ENCODE measurements at regions not wholly inside any gene's neighbourhood (a gene's known extent, or its start where the extent isn't known, plus 50 kb on each side); places are given as distances from the start of the nearest gene placed in this dataset.

DNA sequence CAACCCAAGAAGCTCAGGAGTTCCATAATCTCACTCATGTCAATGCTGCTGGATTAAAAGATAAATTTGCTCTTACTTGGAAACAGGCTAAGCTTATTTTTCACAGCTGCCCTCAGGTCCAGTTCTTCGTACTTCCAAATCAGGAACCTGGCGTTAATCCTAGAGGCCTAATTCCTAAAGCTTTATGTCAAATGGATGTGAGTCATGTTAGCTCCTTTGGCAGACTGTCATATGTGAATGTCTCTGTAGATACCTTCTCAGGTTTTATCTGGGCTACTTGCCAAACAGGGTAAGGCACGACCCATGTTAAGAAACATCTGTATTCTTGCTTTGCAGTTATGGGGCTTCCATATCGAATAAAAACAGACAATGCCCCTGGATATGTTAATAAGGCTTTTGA, 504.6 kb downstream of the ALG10 start:
- Mint-ChIP-seq H3K9me3 (peaks cover 24% of the 10 kb centered on the region), H3K36me3 (no peaks in the 10 kb centered on the region), H3K4me3 (no peak overlapping the region), H3K27ac (no peak overlapping the region), H3K4me1 (ENCODE audit: unreplicated experiment) (no peaks in the 10 kb centered on the region), H3K27me3 (no peaks in the 10 kb centered on the region)
- no peak for DNase-seq (ENCODE audit: extremely low spot score, unreplicated experiment)
- TF ChIP-seq, protein P1, sequence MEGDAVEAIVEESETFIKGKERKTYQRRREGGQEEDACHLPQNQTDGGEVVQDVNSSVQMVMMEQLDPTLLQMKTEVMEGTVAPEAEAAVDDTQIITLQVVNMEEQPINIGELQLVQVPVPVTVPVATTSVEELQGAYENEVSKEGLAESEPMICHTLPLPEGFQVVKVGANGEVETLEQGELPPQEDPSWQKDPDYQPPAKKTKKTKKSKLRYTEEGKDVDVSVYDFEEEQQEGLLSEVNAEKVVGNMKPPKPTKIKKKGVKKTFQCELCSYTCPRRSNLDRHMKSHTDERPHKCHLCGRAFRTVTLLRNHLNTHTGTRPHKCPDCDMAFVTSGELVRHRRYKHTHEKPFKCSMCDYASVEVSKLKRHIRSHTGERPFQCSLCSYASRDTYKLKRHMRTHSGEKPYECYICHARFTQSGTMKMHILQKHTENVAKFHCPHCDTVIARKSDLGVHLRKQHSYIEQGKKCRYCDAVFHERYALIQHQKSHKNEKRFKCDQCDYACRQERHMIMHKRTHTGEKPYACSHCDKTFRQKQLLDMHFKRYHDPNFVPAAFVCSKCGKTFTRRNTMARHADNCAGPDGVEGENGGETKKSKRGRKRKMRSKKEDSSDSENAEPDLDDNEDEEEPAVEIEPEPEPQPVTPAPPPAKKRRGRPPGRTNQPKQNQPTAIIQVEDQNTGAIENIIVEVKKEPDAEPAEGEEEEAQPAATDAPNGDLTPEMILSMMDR (conservative IDR thresholded peaks at IDR 0.05), result no peak

DNA sequence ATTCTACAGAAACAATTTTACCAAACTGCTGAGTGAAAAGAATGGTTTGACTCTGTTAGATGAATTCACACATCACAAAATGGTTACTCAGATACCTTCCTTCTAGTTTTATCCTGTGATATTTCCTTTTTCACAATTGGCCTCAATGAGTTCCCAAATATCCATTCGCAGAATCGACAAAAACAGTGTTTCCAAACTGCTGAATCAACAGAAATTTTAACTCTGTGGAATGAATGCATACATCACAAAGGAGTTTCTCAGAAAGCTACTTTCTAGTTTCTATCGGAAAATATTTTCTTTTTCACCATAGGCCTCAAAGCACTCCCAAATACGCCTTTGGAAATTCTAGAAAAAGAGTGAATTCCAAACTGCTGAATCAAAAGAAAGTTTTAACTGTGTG, 525.0 kb downstream of the ALG10 start:
- H3K9me3 Mint-ChIP-seq, result no peaks in the 10 kb centered on the region
- DNase-seq (ENCODE audit: extremely low spot score, unreplicated experiment), result no peak
- TF ChIP-seq, protein P1 (conservative IDR thresholded peaks at IDR 0.05), result no peak

DNA sequence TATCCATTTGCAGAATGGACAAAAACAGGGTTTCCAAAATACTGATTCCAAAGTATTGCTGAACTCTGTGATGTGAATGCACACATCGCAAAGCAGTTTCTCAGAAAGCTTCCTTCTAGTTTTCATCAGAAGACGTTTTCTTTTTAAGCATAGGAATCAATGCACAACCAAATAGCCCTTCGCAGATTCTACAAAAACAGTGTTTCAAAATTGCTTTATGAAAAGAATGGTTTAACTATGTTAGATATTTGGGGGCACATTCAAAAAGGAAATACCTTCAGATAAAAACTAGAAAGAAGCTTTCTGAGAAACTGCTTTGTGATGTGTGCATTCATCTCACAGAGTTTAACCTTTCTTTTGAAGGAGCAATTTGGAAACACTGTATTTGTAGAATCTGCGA, 569.7 kb downstream of the ALG10 start:
- Mint-ChIP-seq H3K9me3 (peaks cover 19% of the 10 kb centered on the region), H3K27ac (no peak overlapping the region), H3K4me1 (ENCODE audit: unreplicated experiment) (no peaks in the 10 kb centered on the region), H3K4me3 (no peak overlapping the region), H3K36me3 (no peaks in the 10 kb centered on the region), H3K27me3 (no peaks in the 10 kb centered on the region)
- no peak for DNase-seq (ENCODE audit: extremely low spot score, unreplicated experiment)
- TF ChIP-seq, protein P1 (conservative IDR thresholded peaks at IDR 0.05), result no peak

More for the DNA sequence above, 525.0 kb downstream of the ALG10 start:
- H3K4me1 Mint-ChIP-seq (ENCODE audit: unreplicated experiment), result no peaks in the 10 kb centered on the region
- no peak overlapping the region for H3K4me3 Mint-ChIP-seq
- H3K27me3 Mint-ChIP-seq, result no peaks in the 10 kb centered on the region
- no peaks in the 10 kb centered on the region for H3K36me3 Mint-ChIP-seq
- no peak overlapping the region for H3K27ac Mint-ChIP-seq

DNA sequence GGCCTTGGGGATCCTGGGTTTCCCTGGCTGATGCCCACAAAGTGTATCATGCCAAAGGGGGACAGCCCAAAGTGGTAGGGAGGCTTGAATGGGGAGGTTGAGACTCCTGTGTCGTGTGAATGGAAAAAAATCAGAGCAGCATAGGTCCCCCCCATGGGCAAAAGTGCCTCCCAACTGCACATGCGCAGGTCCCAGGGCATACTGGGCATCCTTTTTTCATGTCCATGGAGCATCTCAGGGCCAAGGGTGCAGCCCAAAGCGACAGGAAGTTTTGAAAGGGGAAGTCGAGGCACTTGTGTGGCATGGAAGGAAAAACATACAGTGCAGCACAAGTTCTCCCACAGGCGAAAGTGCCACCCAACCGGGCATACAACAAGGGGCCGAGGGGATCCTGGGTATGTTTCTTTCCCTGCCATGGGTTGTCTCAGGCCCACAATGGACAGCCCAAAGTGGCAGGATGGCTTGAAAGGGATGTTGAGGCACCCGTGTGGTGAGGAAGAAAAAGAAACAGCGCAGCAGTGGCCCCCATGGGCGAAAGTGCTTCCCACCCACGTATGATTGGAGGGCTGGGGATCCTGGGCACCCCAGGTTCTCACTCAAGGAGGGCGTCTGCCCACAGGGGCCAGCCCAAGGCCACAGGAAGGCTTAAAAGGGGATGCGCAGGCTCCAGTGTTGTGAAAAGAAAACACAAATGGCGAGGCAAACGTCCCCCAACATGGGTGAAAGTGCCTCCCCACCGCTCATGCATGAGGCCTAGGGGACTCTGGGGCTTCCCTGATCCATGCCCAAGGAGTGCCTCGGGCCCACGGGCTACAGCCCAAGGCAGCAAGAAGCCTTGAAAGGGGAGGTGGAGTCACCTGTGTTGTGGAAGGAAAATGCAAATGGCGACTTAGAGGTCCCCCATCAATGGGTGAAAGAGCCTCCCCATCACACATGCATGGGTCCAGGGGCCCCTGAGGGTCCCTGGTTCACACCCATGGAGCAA, 573.7 kb downstream of the ALG10 start:
- TF ChIP-seq, protein P1 (conservative IDR thresholded peaks at IDR 0.05), result no peak
- Mint-ChIP-seq H3K27me3 (no peaks in the 10 kb centered on the region), H3K4me3 (no peak overlapping the region), H3K27ac (no peak overlapping the region), H3K9me3 (peaks cover 19% of the 10 kb centered on the region), H3K36me3 (no peaks in the 10 kb centered on the region), H3K4me1 (ENCODE audit: unreplicated experiment) (no peaks in the 10 kb centered on the region)
- peak; percentile 57 for DNase-seq (ENCODE audit: extremely low spot score, unreplicated experiment)

DNA sequence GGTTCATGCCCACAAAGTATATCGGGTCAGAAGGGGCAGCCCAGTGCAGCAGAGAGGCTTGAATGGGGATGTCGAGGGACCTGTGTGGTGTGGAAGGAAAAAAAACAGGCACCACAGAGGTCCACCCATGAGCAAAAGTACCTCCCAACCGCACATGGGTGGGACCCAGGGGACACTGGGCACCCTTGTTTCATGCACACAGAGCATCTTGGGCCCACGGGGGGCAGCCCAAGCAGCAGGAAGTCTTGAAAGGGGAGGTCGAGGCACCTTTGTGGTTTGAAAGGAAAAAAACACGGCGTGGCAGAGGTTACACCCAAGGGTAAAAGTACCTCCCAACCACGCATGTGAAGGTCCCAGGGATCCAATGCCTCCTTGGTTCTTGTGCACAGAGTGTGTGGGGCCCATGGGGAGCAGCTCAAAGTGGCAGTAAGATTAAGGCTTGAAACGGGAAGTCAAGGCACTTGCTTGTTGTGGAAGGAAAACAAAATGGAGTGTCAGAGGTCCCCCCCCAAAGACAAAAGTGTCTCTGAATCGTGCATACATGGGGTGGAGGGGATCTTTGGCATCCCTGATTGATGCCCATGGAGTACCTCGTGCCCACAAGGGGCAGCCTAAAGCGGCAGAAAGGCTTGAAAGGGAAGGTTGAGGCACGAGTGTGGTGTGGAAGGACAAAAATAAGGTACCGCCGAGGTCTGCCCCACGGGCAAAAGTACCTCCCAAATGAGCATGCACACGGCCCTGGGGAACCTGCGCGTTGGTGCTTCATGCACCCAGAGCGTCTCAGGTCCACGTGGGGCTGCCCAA, 575.5 kb downstream of the ALG10 start:
- H3K27me3 Mint-ChIP-seq, result no peaks in the 10 kb centered on the region
- H3K36me3 Mint-ChIP-seq, result no peaks in the 10 kb centered on the region
- no peak overlapping the region for H3K27ac Mint-ChIP-seq
- no peak overlapping the region for H3K4me3 Mint-ChIP-seq
- TF ChIP-seq, protein P1 (conservative IDR thresholded peaks at IDR 0.05), result no peak
- peaks cover 12% of the 10 kb centered on the region for H3K9me3 Mint-ChIP-seq
- H3K4me1 Mint-ChIP-seq (ENCODE audit: unreplicated experiment), result no peaks in the 10 kb centered on the region
- DNase-seq (ENCODE audit: extremely low spot score, unreplicated experiment), result peak; percentile 50

All from type B pancreatic cell (in vitro differentiated cells).